T-helper 1 cell (primary cell): ENCODE measurements at regions not wholly inside any gene's neighbourhood (a gene's known extent, or its start where the extent isn't known, plus 50 kb on each side); places are given as distances from the start of the nearest gene placed in this dataset.

ENCODE experiments used
- DNase-seq, 5 donors: peaks; one replicate each; pipeline ENCODE4 v3.0.0-alpha.2; 2012 to 2020

DNA sequence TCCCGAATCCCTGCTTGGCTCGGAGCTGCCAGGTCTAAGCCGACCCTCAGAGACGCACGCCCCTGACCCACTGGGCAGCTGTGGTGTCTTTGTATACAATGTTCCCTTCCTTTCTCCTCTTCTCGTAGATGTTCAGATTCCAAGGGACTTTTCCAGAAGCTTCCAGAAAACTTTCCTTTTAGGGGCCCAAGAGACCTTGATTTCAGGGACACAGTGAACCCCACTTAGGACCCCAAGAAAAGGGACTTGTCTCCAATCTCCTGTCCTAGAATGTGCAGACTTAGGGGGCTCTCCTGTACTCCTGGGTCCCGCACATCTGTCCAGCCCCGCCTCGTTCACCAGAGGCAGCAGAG, 103.5 kb downstream of the EDN3 start:
- no peak for DNase-seq

DNA sequence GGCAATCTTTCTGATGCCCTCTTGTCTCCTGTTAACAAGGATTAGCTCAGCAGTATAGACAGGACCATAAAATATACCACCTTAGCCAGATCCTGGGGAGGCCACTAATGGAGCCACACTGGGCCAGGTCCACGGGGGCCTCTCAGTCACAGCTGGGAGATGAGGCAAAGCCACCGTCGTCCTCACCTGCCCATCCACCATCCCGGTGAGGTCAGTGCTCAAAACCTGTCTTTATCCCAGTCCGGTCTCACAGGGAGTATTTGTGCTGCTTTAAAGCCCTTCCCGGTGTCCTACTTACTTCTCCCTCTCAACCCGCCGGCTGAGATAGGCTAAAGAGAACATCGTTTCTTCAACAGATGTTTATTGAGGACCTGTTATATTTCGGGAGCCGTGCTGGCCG, 104.3 kb downstream of the EDN3 start:
- DNase-seq = no peak

DNA sequence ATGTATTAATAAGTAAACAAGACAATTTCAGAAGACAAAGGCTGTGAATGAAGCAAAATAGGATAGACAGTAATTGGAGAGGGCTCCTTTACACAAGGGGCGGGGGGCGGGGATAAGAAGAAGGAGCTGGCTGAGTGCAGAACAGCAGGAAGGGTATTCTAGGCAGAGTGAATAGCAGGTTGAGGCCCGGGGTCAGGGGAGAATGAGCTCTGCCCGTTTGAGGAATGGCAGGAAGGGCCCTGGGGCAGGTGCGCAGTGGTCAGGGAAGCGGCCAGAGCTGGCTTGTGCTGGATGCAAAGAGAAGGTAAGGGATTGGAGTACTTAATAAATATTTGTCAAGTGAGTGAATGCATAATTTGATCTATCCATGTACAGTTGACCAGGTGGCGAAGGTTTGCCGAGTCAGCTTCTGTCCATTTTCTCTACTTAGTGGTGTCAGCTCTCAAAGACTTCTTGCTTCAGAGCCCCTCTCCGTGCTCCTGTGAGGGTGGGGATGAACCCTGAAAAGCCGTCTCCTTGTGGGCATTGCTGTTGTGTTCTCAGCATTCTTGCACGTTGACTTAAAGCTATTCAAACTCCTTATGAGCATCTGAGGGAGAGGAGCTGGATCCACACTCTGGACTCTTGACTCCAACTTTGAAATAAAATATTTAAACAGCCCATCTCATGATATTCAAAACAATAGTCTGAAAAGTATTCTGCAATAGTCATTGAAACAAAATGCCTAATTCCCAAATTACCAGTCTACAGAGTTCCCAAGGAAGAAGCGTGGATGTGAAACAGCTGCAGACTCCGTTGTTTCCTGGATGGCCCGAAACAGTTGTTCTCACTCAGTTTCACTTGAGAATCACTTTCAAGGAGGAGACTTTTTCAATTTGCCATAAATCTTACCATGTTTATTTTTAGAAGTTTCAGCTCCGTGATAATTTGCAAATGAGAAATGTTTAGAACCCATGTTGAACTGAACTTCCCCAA, 105.1 kb downstream of the EDN3 start:
- no peak for DNase-seq

DNA sequence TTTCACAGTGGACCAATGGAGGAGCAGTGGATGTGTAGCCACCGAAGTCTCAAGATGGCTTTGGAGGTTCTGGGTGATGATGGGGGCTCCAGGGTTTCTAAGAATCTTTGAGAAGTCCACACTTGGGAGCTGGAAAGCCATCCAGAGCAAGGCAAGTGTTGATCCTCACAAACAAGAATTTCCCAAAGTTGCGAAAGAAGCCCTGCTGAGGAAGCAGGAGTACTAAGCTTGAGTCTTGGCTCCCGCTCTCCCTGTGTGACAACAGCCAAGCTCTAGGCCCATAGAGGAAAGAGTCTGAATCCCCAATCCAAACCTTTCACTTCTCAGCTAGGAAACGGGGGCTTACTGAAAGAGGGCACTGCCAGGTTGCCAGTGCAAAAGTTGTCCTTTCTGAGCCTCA, 106.0 kb downstream of the EDN3 start:
- no peak for DNase-seq

DNA sequence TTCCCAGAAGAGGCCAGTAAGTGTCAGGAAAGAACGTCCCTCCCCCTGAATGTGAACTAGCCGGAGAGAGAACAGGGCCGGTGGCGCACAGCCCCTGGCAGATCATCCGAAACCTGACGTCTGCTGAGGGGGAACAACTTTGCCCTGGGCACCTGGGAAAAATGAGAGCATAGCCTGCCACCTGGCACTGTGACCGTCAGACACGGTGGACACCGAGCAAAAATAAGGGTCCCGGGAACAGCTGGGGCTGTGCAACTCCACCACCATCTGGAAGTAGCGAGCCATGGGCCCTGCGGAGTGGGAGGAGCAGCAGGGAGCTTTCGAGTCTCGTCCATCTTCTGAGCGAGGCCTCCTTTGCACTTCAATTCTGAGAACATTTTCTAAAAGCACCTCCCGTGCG, 110.8 kb downstream of the EDN3 start:
- no peak for DNase-seq

DNA sequence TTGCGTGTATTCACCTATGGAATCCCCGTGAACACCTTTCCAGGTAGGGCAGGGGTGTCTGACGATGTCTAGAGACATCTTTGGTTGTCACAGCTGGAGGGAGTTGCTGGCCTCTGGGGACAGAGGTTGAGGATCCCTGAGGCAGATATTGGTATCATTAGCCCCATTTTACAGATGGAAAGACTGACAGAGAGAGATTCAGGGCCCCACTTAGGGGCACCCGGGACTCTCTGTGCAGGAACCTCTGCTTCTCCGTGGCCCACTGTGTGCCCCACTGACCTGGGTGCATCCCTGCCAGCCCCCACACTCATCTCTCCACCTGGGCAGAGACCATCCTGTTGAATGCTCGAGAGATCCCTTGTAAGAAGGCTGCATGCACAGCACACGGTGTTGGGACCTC, 111.2 kb downstream of the EDN3 start:
- no peak for DNase-seq

DNA sequence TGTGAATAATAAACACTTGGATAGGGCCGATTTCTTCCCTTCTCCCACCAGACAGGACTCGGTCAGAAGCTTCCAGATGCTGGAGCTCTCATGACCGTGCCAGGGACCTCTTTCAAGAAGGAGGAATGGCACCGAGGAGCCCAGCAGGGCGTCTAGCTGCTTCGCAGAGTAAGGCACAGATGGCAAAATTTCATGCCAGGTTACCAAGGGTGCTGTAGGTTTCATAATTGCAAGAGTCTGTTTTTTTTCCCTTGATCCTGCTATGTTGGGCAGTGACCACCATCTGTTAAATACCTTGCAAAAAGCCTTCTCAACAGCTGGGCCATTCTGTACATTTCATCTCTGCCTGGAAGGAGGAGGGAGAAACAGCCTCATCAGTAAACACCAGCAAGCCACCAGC, 111.8 kb downstream of the EDN3 start:
- DNase-seq = no peak

DNA sequence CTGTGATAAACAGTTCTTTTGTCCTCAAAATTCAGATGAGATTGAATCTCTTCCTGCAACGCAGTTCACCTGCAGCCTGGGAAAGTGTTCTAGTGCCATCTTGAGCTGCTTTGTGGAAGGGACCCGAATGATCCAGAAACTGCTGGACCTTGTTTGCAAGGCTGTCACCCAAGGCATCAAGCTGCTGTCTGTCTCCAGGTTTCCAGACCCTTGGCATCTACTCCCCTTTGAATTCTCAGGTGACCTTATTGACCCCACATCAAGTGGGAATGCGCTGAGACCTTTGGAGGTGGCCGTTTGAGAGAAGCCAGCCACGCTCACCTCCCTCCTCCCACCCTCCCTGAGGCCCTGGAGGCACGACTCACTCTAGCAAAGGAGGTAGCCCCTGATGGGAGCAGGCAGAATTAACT, 112.5 kb downstream of the EDN3 start:
- DNase-seq = no peak

DNA sequence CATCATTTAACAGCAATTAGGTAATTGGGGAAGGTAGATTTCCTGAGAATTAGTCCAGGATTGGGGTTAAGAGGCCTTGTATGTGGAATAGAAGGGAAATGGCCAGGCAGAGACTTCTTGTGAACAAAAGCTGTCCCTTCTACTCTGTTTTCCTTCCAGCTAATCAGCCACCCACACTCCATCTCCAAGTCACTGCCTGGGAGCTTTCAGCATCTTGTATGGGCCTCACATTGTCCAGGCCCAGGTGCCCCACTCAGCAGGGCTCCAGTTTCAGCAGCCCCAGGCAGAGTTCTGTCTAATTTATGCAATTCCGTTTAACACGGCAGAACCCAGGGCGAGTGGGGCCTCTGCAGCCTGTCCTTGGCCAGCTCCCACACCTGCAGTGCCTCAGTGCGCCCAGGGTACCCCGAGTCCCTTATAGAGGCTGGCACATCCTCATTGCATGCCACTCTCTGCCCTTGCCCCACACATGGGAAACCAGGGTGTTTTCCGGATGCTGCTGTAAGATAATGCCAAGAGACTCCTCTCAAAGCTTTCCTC, 113.0 kb downstream of the EDN3 start:
- DNase-seq = no peak

DNA sequence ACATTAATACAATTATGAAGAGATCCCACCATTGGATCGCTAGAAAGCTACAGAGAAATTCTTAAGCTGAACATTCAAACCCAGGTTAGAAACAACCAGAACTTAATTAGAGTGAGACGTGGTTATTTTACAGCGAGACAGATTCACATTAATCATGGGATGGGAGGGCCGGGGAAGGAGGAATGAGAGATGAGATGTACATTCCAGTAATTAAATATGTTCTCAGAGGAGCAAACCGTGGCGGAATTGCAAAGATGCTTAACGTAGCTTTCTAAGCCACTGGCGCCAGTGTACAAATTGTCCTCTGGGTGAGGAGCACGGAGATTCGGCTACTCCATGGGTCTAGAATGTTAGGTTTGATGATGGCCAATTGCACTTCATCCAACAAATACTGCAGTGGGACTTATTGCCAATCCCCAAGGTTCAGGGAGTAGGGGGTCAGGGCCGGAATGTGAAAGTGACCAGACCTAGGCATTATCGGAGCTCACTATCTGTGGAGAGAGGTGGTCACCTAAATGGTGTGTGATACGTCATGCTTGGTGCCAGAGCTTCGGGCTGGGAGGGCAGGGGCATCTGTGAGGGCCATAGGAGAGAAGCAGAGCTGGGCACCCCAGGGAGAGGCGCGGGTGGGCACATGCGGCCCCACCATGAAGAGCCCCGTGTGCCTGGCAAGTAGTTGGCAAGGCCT, 114.7 kb downstream of the EDN3 start:
- DNase-seq = no peak

DNA sequence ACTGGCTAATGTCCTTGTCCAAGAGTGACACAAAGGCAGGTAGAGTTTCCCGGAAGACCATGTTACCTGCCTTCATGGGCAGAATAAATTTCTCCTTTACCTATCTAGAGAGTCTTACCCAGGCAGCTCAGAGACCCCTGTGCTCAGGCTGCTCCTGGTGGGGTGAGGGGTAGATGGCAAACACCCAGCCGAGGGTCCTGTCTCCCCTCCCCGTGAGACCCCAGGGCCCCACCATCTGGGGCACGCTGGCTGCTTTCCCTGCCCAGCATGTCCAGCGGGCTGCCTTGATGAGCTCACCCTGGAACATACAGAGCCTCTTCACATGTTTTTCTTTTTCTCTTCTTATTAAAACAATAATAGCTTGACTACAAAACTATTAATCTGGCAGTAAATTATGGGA, 116.5 kb downstream of the EDN3 start:
- no peak for DNase-seq

DNA sequence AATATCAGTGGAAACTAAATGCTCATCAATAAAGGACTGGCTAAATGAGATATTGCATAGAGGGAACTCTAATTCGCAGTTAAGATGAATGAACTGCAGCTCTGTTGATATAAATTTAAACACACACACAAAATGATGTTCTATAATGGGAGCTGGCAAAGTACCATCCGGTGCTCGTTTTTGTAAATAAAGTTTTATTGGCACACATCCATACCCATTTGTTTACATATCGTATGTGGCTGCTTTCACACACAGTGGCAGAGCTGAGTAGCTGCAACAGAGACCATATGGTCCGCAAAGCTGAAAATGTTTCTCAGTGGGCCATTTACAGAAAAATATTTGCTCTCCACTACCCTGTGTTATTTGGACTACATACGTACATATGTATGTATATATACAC, 120.7 kb downstream of the EDN3 start:
- no peak for DNase-seq

DNA sequence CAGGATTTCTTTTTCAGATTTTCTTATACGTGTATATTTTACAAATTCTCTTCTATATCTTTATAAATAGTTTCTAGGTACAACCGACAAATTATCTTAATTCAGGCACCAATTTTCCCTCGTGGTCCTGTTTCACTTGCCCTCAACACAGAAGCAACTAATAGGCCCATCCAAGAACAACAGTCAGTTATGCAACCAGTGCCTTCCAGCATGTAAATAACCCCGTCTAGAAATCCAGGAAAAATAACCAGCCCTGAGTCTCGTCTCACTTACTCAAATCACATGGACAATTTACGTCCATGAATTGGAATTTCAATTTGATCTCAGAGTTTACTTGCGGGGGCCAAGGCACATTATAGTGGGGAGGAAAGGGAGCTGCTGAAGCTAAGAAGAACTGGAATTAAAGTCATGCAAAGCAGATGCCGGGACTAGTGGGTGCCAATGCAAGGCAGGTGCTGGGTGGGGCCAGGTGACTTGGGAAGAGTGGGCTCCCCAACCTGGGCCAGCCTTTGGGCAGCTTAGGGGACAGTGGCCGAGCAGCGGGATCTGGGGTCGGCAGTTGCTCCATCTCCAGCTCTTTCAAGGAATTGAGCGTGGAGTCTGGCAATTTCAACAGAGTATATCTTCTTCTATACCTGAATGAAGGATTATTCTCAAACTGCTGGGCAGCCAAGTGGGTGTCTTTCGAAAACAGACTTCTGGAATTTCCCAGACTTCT, 121.7 kb downstream of the EDN3 start:
- no peak for DNase-seq

DNA sequence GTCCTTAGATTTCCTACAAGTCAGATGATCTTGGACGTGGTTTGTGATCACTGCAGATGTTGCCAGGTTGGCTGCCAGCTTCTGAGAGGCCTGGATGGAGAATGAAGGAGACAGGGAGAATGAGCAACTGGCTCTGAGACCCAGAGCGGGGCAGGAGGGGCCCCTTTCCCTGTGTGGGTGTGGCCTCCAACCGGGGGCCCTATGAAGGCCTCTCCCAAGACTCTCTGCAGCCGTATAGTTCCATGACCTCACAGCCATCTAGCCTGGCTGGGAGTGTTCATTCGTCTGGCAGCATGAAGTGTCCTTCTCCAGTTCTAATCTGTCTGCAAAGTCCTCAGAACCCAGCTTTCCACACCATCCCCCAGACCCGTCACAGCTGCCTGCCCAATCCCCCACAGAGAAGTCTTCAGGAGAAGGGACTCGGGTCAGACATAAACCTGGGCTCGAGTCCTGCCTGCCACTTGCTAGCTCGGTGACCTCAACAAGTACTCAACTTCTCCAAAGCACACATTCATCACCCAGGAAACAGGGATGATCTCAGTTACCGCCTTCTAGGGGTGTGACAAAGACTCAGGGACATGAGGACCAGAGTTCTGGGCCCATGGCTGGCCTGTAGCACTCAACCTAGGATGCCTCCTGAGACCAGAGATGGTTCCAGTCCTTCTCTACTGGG, 122.6 kb downstream of the EDN3 start:
- DNase-seq = no peak

DNA sequence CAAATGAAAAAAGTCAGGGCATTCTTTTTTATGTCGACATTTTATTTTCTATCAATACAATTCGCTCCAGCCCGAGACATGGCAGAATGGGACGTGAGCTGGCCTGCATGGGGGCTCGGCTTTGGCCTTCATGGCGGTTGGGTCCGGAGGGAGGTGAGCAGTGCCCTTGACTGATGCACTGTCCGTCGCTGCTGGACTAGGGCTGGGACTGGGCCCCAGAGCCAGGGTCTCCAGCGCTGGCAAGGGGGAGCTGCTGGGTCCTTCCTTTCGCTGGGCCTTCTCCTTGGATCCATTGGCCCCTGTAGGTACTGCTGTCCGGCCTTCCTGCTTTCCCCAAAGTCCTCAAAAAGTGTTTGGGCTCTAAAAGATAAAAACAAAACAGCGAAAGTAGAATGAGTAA, 124.6 kb downstream of the EDN3 start:
- no peak for DNase-seq

DNA sequence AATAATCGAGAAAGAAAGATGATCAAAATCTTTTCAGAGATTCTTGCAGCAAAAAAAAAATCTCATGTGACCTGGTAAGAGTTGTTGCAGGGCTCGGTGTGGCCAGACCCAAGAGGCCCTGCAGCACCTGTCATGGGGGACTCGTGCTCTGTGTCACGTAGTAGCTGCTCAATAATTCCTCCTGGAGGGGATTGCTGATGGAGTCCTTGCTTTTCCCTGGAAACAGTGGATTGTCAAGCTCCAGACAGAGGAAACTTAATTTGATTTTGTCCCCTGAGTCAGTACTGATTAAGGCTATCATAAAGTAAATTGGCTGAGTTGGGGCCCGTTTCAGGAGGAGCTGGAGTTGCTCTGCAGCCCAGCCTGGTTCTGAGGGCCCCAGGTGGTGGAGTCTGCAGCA, 125.2 kb downstream of the EDN3 start:
- DNase-seq = no peak

DNA sequence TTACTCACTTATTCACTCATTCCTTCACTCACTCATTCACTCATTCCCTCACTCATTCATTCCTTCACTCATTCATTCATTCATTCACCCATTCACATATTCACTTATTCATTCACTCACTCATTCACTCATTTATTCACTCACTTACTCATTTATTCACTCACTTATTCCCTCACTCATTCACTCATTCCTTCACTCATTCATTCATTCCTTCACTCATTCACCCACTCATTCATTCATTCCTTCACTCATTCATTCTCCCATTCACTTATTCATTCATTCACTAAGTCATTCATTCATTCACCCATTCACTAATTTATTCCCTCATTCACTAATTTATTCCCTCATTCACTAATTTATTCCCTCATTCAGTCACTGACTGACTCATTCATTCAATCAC, 127.6 kb downstream of the EDN3 start:
- DNase-seq = no peak

DNA sequence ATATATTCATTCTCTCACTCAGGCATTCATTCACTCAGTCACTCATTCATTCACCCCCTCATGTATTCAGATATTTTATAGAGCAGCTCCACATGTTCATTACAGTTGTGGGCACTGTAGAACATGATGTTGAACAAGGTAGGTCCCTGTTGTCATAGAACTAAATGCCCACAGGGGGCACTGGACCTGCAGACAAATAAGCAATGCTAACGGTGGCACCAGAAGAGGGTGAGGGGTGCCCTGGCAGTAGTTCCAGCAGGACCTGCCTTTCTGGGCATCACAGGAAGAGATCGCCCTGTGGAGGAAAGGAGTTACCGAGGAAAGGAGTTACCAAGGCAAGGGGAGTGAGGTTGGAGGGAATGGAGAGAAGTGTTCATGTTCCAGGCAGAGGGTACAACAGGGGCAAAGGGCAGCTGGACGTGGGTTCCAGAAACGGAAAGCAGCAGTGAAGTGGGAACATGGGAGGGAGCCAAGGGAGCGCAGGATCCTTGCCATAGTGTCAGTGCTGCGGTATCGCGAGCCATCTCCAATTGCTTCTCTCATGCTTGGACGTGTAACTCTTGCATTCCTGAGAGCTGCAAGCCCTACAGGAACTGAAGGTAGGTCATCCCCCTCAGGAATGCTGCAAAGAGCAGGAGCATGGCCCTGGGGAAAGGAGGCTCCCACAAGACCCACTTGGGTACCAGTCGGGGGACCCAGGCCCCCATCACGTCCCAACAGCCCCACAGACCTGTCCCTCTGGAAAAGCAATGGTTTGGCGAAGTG, 128.2 kb downstream of the EDN3 start:
- DNase-seq = peak in 1 of 5 donors; percentile 10

DNA sequence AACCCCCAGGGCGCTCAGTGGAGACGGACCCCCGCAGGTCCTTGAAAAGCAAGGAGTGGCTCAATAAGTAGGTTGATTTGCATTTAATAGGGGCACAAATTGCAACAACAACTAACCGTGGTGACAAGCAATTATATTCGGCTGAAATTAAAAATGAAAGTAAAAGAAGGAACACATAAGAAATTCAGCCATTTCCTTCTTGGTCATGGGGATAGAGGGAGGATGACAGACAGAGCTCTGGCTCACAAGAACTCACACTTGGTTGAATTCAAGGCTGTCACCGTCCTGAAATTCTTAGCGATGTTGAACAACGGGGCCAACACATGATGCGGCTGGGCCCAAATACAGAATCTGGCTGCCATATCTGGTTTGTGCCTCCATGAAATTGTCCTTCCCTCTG, 129.0 kb downstream of the EDN3 start:
- no peak for DNase-seq

DNA sequence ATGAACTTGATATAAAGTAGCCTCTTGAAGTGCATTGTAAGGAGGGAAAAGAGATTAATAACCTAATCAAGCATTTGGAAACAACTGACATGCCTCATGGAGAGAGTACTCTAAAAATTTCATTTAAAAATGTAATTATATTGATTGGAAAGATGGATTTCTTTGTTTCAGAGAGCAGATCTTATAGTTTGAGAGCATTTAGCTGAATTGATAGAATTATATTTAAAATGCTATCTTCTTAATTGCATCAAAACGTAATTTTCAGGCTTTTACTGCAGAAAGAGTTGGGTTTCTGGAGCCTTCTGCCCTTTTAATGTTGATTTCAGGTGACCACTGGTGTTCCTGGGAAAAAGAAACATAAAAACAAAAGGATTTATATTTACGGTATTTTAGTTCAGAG, 130.6 kb downstream of the EDN3 start:
- no peak for DNase-seq

DNA sequence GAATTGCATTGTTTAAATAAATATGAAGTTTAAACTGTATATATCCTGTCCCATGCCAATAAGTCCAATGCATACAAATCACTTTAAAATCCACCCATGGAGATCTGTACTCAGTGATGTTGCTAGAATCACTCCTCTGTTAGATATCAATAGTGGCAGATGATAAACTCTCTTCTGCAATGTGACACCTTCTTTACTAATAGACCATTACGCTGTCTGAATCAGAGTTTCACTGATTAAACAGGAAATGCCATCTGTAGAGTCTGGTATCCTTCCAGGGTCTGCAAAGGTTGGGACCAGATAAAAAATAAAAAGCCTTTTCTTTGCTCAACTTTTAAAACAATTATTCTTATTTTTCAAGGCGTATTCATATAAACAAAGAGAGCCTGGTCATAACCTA, 134.5 kb downstream of the EDN3 start:
- DNase-seq = no peak

DNA sequence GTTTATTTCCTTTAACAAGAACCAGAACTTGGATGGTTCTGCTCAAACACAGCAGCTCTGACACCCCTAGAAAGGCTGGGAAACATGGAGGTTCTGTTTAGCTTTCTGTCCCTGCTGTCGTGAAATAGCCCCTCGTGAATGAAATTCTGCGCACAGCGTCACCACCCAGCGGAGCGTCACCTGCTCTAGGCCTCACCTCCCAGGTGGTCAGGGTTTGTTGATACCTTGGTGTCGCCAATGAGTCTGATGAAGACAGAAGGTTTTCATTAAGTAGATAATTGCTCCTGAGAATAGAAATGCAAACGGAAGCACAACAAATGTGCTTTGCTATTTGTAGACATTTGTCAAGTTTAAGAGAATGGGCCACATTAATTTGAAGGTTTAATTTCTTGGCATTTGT, 135.1 kb downstream of the EDN3 start:
- no peak for DNase-seq
